Calu3 (cell line): ENCODE measurements at regions not wholly inside any gene's neighbourhood (a gene's known extent, or its start where the extent isn't known, plus 50 kb on each side); places are given as distances from the start of the nearest gene placed in this dataset.

Source experiments
- BruUV-seq: library from RNA; stranded (reverse); fragments of 400-500 nt; replicated peaks from 2 replicates; lab custom pipeline; 2021; lab: Mats Ljungman, UMichigan
- CTCF ChIA-PET: fragments of 300-600 bp; sonication (Branson Sonifier 250); formaldehyde crosslinking; loops from one replicate; lab custom pipeline; 2022; ENCODE audit warnings: antibody characterized with exemption; lab: Charles Lee
- DNase-seq: peaks from one replicate; pipeline ENCODE4 v3.0.0; 2022
- H3K27ac Mint-ChIP-seq: one replicate; pipeline ENCODE4 v1.8.0; 2022; ENCODE audit warnings: mixed read lengths; ENCODE audit not compliant: unreplicated experiment
- H3K27me3 Mint-ChIP-seq: one replicate; pipeline ENCODE4 v1.8.0; 2022; ENCODE audit warnings: mixed read lengths; ENCODE audit not compliant: unreplicated experiment
- H3K36me3 Mint-ChIP-seq: one replicate; pipeline ENCODE4 v1.8.0; 2022; ENCODE audit warnings: mild to moderate bottlenecking, moderate library complexity, mixed read lengths; ENCODE audit not compliant: insufficient read depth, unreplicated experiment
- H3K4me1 Mint-ChIP-seq: one replicate; pipeline ENCODE4 v1.8.0; 2022; ENCODE audit warnings: mild to moderate bottlenecking, low read depth, mixed read lengths; ENCODE audit not compliant: unreplicated experiment
- H3K4me3 Mint-ChIP-seq: one replicate; pipeline ENCODE4 v1.8.0; 2022; ENCODE audit warnings: mild to moderate bottlenecking, low read depth, moderate library complexity, mixed read lengths; ENCODE audit not compliant: unreplicated experiment
- H3K9me3 Mint-ChIP-seq: one replicate; pipeline ENCODE4 v1.8.0; 2022; ENCODE audit warnings: low read depth, mixed read lengths; ENCODE audit not compliant: unreplicated experiment
- CTCF ChIP-seq: fragments of 200-600 bp; IDR thresholded peaks from one replicate; pipeline ENCODE4 v1.8.0; 2022; ENCODE audit warnings: antibody characterized with exemption; ENCODE audit not compliant: unreplicated experiment
- intact Hi-C: fragments of 100-400 bp; cut with micrococcal nuclease; formaldehyde crosslinking; loops from one replicate; pipeline ENCODE4 v1.10.0; 2022; ENCODE audit not compliant: unreplicated experiment

- no peaks in the 10 kb centered on the region for H3K9me3 Mint-ChIP-seq
- TF ChIP-seq CTCF, result no peak
- no TSS peak for BruUV-seq
- DNase-seq, result no peak
- intact Hi-C loops, result no loop called here
- no peaks in the 10 kb centered on the region for H3K27me3 Mint-ChIP-seq
- no peak overlapping the region for H3K4me3 Mint-ChIP-seq
- CTCF ChIA-PET, result interaction anchor here (1.4 kb wide), 1 partner anchor 18 kb away, joined by 4 read pairs; no protein-coding TSS in a partner anchor
- peak overlapping the region; percentile 80 for H3K27ac Mint-ChIP-seq
- H3K4me1 Mint-ChIP-seq, result peaks cover 45% of the 10 kb centered on the region
- H3K36me3 Mint-ChIP-seq, result no peaks in the 10 kb centered on the region
These were observed 625.4 kb downstream of the ZPLD1 start for GRCh38 chr3:103060242-103060641.

- no peak for TF ChIP-seq CTCF
- DNase-seq, result no peak
- Mint-ChIP-seq H3K4me1 (peaks cover 23% of the 10 kb centered on the region), H3K36me3 (no peaks in the 10 kb centered on the region), H3K4me3 (no peak overlapping the region), H3K27ac (no peak overlapping the region), H3K9me3 (no peaks in the 10 kb centered on the region), H3K27me3 (no peaks in the 10 kb centered on the region)
- CTCF ChIA-PET, result interaction anchor here (0.7 kb wide), 2 partner anchors 10 to 1969 kb away, joined by 6 to 7 read pairs; no protein-coding TSS in a partner anchor
- intact Hi-C loops, result no loop called here
- no TSS peak for BruUV-seq
These were observed 633.1 kb downstream of the ZPLD1 start for GRCh38 chr3:103067963-103068362.

GRCh38 chr3:103075282-103075681 is 640.5 kb downstream of the ZPLD1 start:
- intact Hi-C loops, result no loop called here
- no TSS peak for BruUV-seq

GRCh38 chr3:103077910-103078309 is 643.1 kb downstream of the ZPLD1 start:
- no peaks in the 10 kb centered on the region for H3K36me3 Mint-ChIP-seq
- TF ChIP-seq CTCF, result no peak
- no peaks in the 10 kb centered on the region for H3K9me3 Mint-ChIP-seq
- no peaks in the 10 kb centered on the region for H3K27me3 Mint-ChIP-seq
- H3K4me3 Mint-ChIP-seq, result peak overlapping the region; percentile 6
- DNase-seq, result no peak
- intact Hi-C loops, result no loop called here
- peak overlapping the region; percentile 58 for H3K27ac Mint-ChIP-seq
- CTCF ChIA-PET, result interaction anchor here (0.7 to 1.0 kb wide), 3 partner anchors 9 to 18 kb away, joined by 3 to 7 read pairs (median 4); no protein-coding TSS in a partner anchor
- H3K4me1 Mint-ChIP-seq, result peaks cover 42% of the 10 kb centered on the region
- BruUV-seq, result no TSS peak

More at GRCh38 chr3:103075282-103075681, 640.5 kb downstream of the ZPLD1 start:
- CTCF ChIA-PET, result interaction anchor here (1.1 kb wide), 1 partner anchor 10 kb away, joined by 3 read pairs; no protein-coding TSS in a partner anchor
- no peaks in the 10 kb centered on the region for H3K36me3 Mint-ChIP-seq
- no peak for DNase-seq
- TF ChIP-seq CTCF, result no peak
- no peaks in the 10 kb centered on the region for H3K27me3 Mint-ChIP-seq
- no peaks in the 10 kb centered on the region for H3K9me3 Mint-ChIP-seq
- H3K27ac Mint-ChIP-seq, result no peak overlapping the region
- no peak overlapping the region for H3K4me3 Mint-ChIP-seq
- H3K4me1 Mint-ChIP-seq, result peaks cover 31% of the 10 kb centered on the region
